PC-9 (cell line): ENCODE measurements at regions not wholly inside any gene's neighbourhood (a gene's known extent, or its start where the extent isn't known, plus 50 kb on each side); places are given as distances from the start of the nearest gene placed in this dataset.

Source experiments
- CTCF ChIP-seq: fragments of 200-600 bp; sonication (generic); conservative IDR thresholded peaks from 2 replicates; pipeline ENCODE4 v1.6.1; 2017; ENCODE audit warnings: mixed run types, antibody characterized with exemption, mild to moderate bottlenecking, moderate library complexity
- EZH2 ChIP-seq: fragments of 200-600 bp; sonication (generic); IDR thresholded peaks from 2 replicates; pipeline ENCODE4 v1.8.0; 2017; ENCODE audit warnings: antibody characterized with exemption, low read depth

DNA sequence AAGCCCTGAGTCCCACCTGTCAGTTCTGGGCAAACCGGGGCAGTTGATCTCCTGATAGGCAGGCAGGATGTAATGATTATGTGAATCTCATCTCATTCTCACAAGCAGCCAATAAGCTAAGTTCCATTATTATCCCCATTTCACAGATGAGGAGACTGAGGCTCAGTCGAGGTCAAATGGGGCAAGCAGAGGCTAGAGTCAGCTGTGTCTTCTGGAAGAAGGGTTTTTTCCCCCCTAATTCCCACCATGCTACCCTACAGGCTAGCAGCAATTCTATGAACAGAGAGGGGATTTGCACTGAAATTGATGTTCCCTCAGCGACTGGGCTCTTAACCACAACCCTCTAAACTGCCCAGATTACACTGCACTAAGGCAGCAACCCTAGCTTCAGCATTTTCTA lies 93.8 kb upstream of the MAP1LC3B2 start:
- no peak for TF ChIP-seq EZH2
- no peak for TF ChIP-seq CTCF
